ENCODE measurements at regions not wholly inside any gene's neighbourhood (a gene's known extent, or its start where the extent isn't known, plus 50 kb on each side); places are given as distances from the start of the nearest gene placed in this dataset.

DNA sequence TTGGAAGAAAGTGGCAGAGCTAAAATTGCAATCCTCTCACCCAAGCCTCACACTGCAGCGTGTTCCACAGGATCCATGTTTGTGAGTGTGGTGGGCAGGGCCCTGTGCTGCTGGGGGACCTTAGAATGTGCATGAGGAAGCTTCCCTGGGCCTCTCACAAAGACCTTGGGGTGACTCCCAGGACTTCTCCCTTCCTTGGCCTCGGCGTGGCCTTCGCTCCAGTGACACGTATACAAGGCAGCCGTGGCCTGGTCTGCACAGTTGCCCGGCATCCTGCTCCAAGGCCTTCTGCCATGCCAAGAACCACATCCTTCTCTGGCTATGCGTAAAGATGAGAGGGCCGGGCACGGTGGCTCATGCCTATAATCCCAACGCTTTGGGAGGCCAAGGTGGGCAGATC lies 196.4 kb downstream of the UACA start:
- TF ChIP-seq EZH2 (IDR thresholded peaks at IDR 0.05): no peak
- no peak for TF ChIP-seq POLR2AphosphoS5 (IDR thresholded peaks at IDR 0.05; ENCODE audit: borderline replicate concordance, low read depth, low read length)
- TF ChIP-seq FOXP2 (optimal IDR thresholded peaks at IDR 0.05; ENCODE audit: control extremely low read depth, extremely low read length, insufficient read depth): no peak

Data from SK-N-MC (cell line).